Type B pancreatic cell (in vitro differentiated cells): ENCODE measurements at regions not wholly inside any gene's neighbourhood (a gene's known extent, or its start where the extent isn't known, plus 50 kb on each side); places are given as distances from the start of the nearest gene placed in this dataset.

Experiments used
- DNase-seq: peaks from one replicate; pipeline ENCODE4 v3.0.0; 2021; ENCODE audit warnings: mixed read lengths; ENCODE audit not compliant: unreplicated experiment; ENCODE audit errors: extremely low spot score
- H3K27ac Mint-ChIP-seq: 2 replicates; pipeline ENCODE4 v1.8.0; 2021; ENCODE audit warnings: mild to moderate bottlenecking, mixed read lengths
- H3K27me3 Mint-ChIP-seq: 2 replicates; pipeline ENCODE4 v1.8.0; 2021; ENCODE audit warnings: mixed read lengths
- H3K36me3 Mint-ChIP-seq: 2 replicates; pipeline ENCODE4 v1.8.0; 2021; ENCODE audit warnings: mixed read lengths
- H3K4me1 Mint-ChIP-seq: one replicate; pipeline ENCODE4 v1.8.0; 2021; ENCODE audit warnings: mixed read lengths; ENCODE audit not compliant: unreplicated experiment
- H3K4me3 Mint-ChIP-seq: 2 replicates; pipeline ENCODE4 v1.8.0; 2021; ENCODE audit warnings: mild to moderate bottlenecking, mixed read lengths
- H3K9me3 Mint-ChIP-seq: 2 replicates; pipeline ENCODE4 v1.8.0; 2021; ENCODE audit warnings: mixed read lengths
- CTCF ChIP-seq: fragments of 200-600 bp; sonication (generic); conservative IDR thresholded peaks from 2 replicates; pipeline ENCODE4 v1.5.0; 2021; ENCODE audit warnings: antibody characterized with exemption, mild to moderate bottlenecking

GRCh38 chr2:5230855-5231254, 461.3 kb upstream of the SOX11 start:
- H3K9me3 Mint-ChIP-seq = no peaks in the 10 kb centered on the region
- H3K4me3 Mint-ChIP-seq = no peak overlapping the region
- no peak overlapping the region for H3K27ac Mint-ChIP-seq
- H3K36me3 Mint-ChIP-seq = no peaks in the 10 kb centered on the region
- H3K4me1 Mint-ChIP-seq = peaks cover 1% of the 10 kb centered on the region
- no peak for DNase-seq
- TF ChIP-seq CTCF = no peak
- H3K27me3 Mint-ChIP-seq = no peaks in the 10 kb centered on the region

- no peak for TF ChIP-seq CTCF
- H3K27me3 Mint-ChIP-seq = no peaks in the 10 kb centered on the region
- H3K9me3 Mint-ChIP-seq = no peaks in the 10 kb centered on the region
- H3K36me3 Mint-ChIP-seq = no peaks in the 10 kb centered on the region
- H3K4me3 Mint-ChIP-seq = no peak overlapping the region
- no peak overlapping the region for H3K27ac Mint-ChIP-seq
- no peak for DNase-seq
- H3K4me1 Mint-ChIP-seq = peaks cover 6% of the 10 kb centered on the region
Observed at GRCh38 chr2:5231287-5231686, 460.9 kb upstream of the SOX11 start.

- TF ChIP-seq CTCF = no peak
- Mint-ChIP-seq H3K36me3 (no peaks in the 10 kb centered on the region), H3K9me3 (no peaks in the 10 kb centered on the region), H3K27ac (no peak overlapping the region), H3K27me3 (no peaks in the 10 kb centered on the region), H3K4me3 (no peak overlapping the region), H3K4me1 (peaks cover 7% of the 10 kb centered on the region)
- no peak for DNase-seq
Observed at GRCh38 chr2:5234563-5234962, 457.6 kb upstream of the SOX11 start.

GRCh38 chr2:5235701-5236100, 456.5 kb upstream of the SOX11 start:
- Mint-ChIP-seq H3K27ac (no peak overlapping the region), H3K27me3 (no peaks in the 10 kb centered on the region), H3K36me3 (no peaks in the 10 kb centered on the region), H3K9me3 (no peaks in the 10 kb centered on the region), H3K4me1 (peaks cover 7% of the 10 kb centered on the region), H3K4me3 (no peak overlapping the region)
- TF ChIP-seq CTCF = no peak
- no peak for DNase-seq

GRCh38 chr2:5236249-5236648, 455.9 kb upstream of the SOX11 start:
- Mint-ChIP-seq H3K27ac (no peak overlapping the region), H3K27me3 (no peaks in the 10 kb centered on the region), H3K36me3 (no peaks in the 10 kb centered on the region), H3K4me1 (peaks cover 7% of the 10 kb centered on the region), H3K4me3 (no peak overlapping the region), H3K9me3 (no peaks in the 10 kb centered on the region)
- TF ChIP-seq CTCF = peak; percentile 46
- DNase-seq = no peak

- TF ChIP-seq CTCF = no peak
- no peak for DNase-seq
- H3K36me3 Mint-ChIP-seq = no peaks in the 10 kb centered on the region
- peaks cover 3% of the 10 kb centered on the region for H3K27me3 Mint-ChIP-seq
- H3K9me3 Mint-ChIP-seq = no peaks in the 10 kb centered on the region
- peaks cover 7% of the 10 kb centered on the region for H3K4me1 Mint-ChIP-seq
- H3K27ac Mint-ChIP-seq = no peak overlapping the region
- H3K4me3 Mint-ChIP-seq = no peak overlapping the region
Observed at GRCh38 chr2:5242751-5243150, 449.4 kb upstream of the SOX11 start.
